GM23338 (cell line): ENCODE measurements at regions not wholly inside any gene's neighbourhood (a gene's known extent, or its start where the extent isn't known, plus 50 kb on each side); places are given as distances from the start of the nearest gene placed in this dataset.

ENCODE experiments used
- ATAC-seq: fragments of 200-7000 bp; cut with Tn5 transposase; 3 replicates; pipeline ENCODE4 v1.9.1; 2020
- DNase-seq: peaks from one replicate; pipeline ENCODE4 v3.0.0-alpha.2; 2015; ENCODE audit warnings: low spot score
- H2AFZ ChIP-seq: fragments of 200-600 bp; sonication (generic); 2 replicates; pipeline ENCODE4 v1.8.0; 2016; ENCODE audit warnings: antibody characterized with exemption, mild to moderate bottlenecking, moderate library complexity
- H3F3A ChIP-seq: fragments of 200-600 bp; sonication (generic); replicated peaks from 2 replicates; pipeline ENCODE4 v1.8.0; 2017; ENCODE audit warnings: antibody characterized with exemption, mixed run types, low read depth
- H3K27ac ChIP-seq: fragments of 200-600 bp; sonication (generic); 2 replicates; pipeline ENCODE4 v1.6.1; 2016; ENCODE audit warnings: low read depth
- H3K27me3 ChIP-seq: fragments of 200-600 bp; sonication (generic); 2 replicates; pipeline ENCODE4 v1.8.0; 2016; ENCODE audit warnings: mild to moderate bottlenecking, mixed run types, moderate library complexity; ENCODE audit not compliant: insufficient read depth
- H3K36me3 ChIP-seq: fragments of 200-600 bp; sonication (generic); 2 replicates; pipeline ENCODE4 v1.8.0; 2016; ENCODE audit warnings: mild to moderate bottlenecking; ENCODE audit not compliant: insufficient read depth
- H3K4me1 ChIP-seq: fragments of 200-600 bp; sonication (generic); 2 replicates; pipeline ENCODE4 v1.8.0; 2016; ENCODE audit warnings: mild to moderate bottlenecking, moderate library complexity; ENCODE audit not compliant: insufficient read depth
- H3K4me2 ChIP-seq: fragments of 200-600 bp; sonication (generic); 2 replicates; pipeline ENCODE4 v1.7.1; 2017; ENCODE audit warnings: mixed run types
- H3K4me3 ChIP-seq: fragments of 200-600 bp; sonication (generic); 2 replicates; pipeline ENCODE4 v1.6.1; 2016; ENCODE audit warnings: mixed run types
- H3K79me2 ChIP-seq: fragments of 200-600 bp; sonication (generic); replicated peaks from 2 replicates; pipeline ENCODE4 v1.8.0; 2017; ENCODE audit warnings: mild to moderate bottlenecking; ENCODE audit not compliant: insufficient read depth
- H3K9me2 ChIP-seq: fragments of 200-600 bp; sonication (generic); 2 replicates; pipeline ENCODE4 v1.8.0; 2017; ENCODE audit not compliant: insufficient read depth
- H4K20me1 ChIP-seq: fragments of 200-600 bp; sonication (generic); replicated peaks from 2 replicates; pipeline ENCODE4 v1.8.0; 2017; ENCODE audit warnings: mild to moderate bottlenecking; ENCODE audit not compliant: insufficient read depth
- H3K27ac Mint-ChIP-seq: 2 replicates; pipeline ENCODE4 v1.8.0; 2020; ENCODE audit warnings: inconsistent platforms, mild to moderate bottlenecking, moderate library complexity, mixed read lengths
- H3K27me3 Mint-ChIP-seq: 3 replicates; pipeline ENCODE4 v1.8.0; 2022; ENCODE audit warnings: low read depth, mild to moderate bottlenecking, moderate library complexity, mixed read lengths, inconsistent platforms; ENCODE audit not compliant: insufficient read depth, poor library complexity
- H3K36me3 Mint-ChIP-seq: 3 replicates; pipeline ENCODE4 v1.8.0; 2021; ENCODE audit warnings: low read depth, mild to moderate bottlenecking, inconsistent platforms, moderate library complexity, mixed read lengths
- H3K4me1 Mint-ChIP-seq: 3 replicates; pipeline ENCODE4 v1.8.0; 2020; ENCODE audit warnings: mild to moderate bottlenecking, inconsistent platforms, mixed read lengths
- H3K4me3 Mint-ChIP-seq: 3 replicates; pipeline ENCODE4 v1.8.0; 2021; ENCODE audit warnings: moderate library complexity, mild to moderate bottlenecking, inconsistent platforms, mixed read lengths
- H3K9me3 Mint-ChIP-seq: 3 replicates; pipeline ENCODE4 v1.8.0; 2020; ENCODE audit warnings: moderate library complexity, mild to moderate bottlenecking, inconsistent platforms, mixed read lengths
- CREB1 ChIP-seq: fragments of 250-450 bp; sonication (Bioruptor Pico); IDR thresholded peaks from 2 replicates; pipeline ENCODE4 v1.5.0; 2020; ENCODE audit warnings: low read depth, mild to moderate bottlenecking, moderate library complexity
- CTCF ChIP-seq, 2 experiments: fragments of 200-600 bp in 1 of 2; sonication (generic) in 1 of 2; conservative IDR thresholded peaks; 2 replicates each; pipeline versions ENCODE4 v1.5.1 to v1.6.1; 2016 to 2017; ENCODE audit warnings: antibody characterized with exemption in 2 of 2, low read depth in 2 of 2, mild to moderate bottlenecking in 2 of 2, moderate library complexity in 1 of 2
- ETS1 ChIP-seq: IDR thresholded peaks from 2 replicates; pipeline ENCODE4 v1.6.1; 2016; ENCODE audit warnings: antibody characterized with exemption
- EZH2 ChIP-seq: fragments of 200-600 bp; sonication (generic); IDR thresholded peaks from one replicate; pipeline ENCODE4 v1.8.0; 2017; ENCODE audit warnings: antibody characterized with exemption, mild to moderate bottlenecking, low read depth; ENCODE audit not compliant: unreplicated experiment
- EZH2phosphoT487 ChIP-seq: fragments of 200-600 bp; sonication (generic); IDR thresholded peaks from one replicate; pipeline ENCODE4 v1.8.1; 2018; ENCODE audit warnings: antibody characterized with exemption; ENCODE audit not compliant: unreplicated experiment
- JUNB ChIP-seq: IDR thresholded peaks from one replicate; pipeline ENCODE4 v1.6.1; 2016; ENCODE audit warnings: antibody characterized with exemption; ENCODE audit not compliant: unreplicated experiment
- NANOG ChIP-seq: IDR thresholded peaks from 2 replicates; pipeline ENCODE4 v1.6.1; 2016; ENCODE audit warnings: antibody characterized with exemption, borderline replicate concordance
- POLR2AphosphoS5 ChIP-seq: IDR thresholded peaks from 2 replicates; pipeline ENCODE4 v1.6.1; 2016; ENCODE audit warnings: antibody characterized with exemption, low read depth
- REST ChIP-seq: IDR thresholded peaks from one replicate; pipeline ENCODE4 v1.6.1; 2018; ENCODE audit warnings: antibody characterized with exemption; ENCODE audit not compliant: unreplicated experiment
- STAT1 ChIP-seq: IDR thresholded peaks from one replicate; pipeline ENCODE4 v1.6.1; 2016; ENCODE audit warnings: antibody characterized with exemption; ENCODE audit not compliant: unreplicated experiment
- ZNF114 ChIP-seq: fragments of 250-450 bp; sonication (Bioruptor Pico); IDR thresholded peaks from 2 replicates; pipeline ENCODE4 v1.5.0; 2020; ENCODE audit warnings: mild to moderate bottlenecking, moderate library complexity
- ZNF331 ChIP-seq: fragments of 250-450 bp; sonication (Bioruptor Pico); IDR thresholded peaks from 2 replicates; pipeline ENCODE4 v1.5.0; 2020; ENCODE audit warnings: low read depth, mild to moderate bottlenecking, moderate library complexity
- ZNF462 ChIP-seq: fragments of 250-450 bp; sonication (Bioruptor Pico); IDR thresholded peaks from 2 replicates; pipeline ENCODE4 v1.5.0; 2020; ENCODE audit warnings: mild to moderate bottlenecking, moderate library complexity

- no peaks in the 10 kb centered on the region for H3K27me3 ChIP-seq
- H3K27ac Mint-ChIP-seq: no peak overlapping the region
- no peaks in the 10 kb centered on the region for H3K27me3 Mint-ChIP-seq
- TF ChIP-seq CTCF (conservative IDR thresholded peaks at IDR 0.05; ENCODE audit: low read depth in 2 of 2) (no peak), ZNF462 (CRISPR knock-in tag) (no peak), EZH2phosphoT487 (no peak), POLR2AphosphoS5 (no peak), NANOG (no peak), ETS1 (no peak), JUNB (no peak), ZNF331 (CRISPR knock-in tag) (no peak), CREB1 (CRISPR knock-in tag) (no peak), ZNF114 (no peak), REST (no peak), STAT1 (no peak), EZH2 (no peak)
- no peaks in the 10 kb centered on the region for H3K79me2 ChIP-seq
- H3F3A ChIP-seq: no peaks in the 10 kb centered on the region
- no peak overlapping the region for H2AFZ ChIP-seq
- DNase-seq (no peak), ATAC-seq (no peak)
- H3K9me3 Mint-ChIP-seq: no peaks in the 10 kb centered on the region
- H3K4me1 Mint-ChIP-seq: peaks cover 26% of the 10 kb centered on the region; the same call in 2 of the 3 replicates
- no peaks in the 10 kb centered on the region for H4K20me1 ChIP-seq
- H3K4me3 ChIP-seq: no peak overlapping the region
- H3K36me3 ChIP-seq: no peaks in the 10 kb centered on the region
- no peaks in the 10 kb centered on the region for H3K36me3 Mint-ChIP-seq
- H3K9me2 ChIP-seq: peaks cover 3% of the 10 kb centered on the region; the same call in 1 of the 2 replicates
- H3K4me2 ChIP-seq: no peak overlapping the region
- H3K27ac ChIP-seq: no peak overlapping the region
- H3K4me1 ChIP-seq: peaks cover 38% of the 10 kb centered on the region
- no peak overlapping the region for H3K4me3 Mint-ChIP-seq
These were observed 104.0 kb upstream of the ESRRG start for GRCh38 chr1:216827251-216827650.
